ENCODE measurements at regions not wholly inside any gene's neighbourhood (a gene's known extent, or its start where the extent isn't known, plus 50 kb on each side); places are given as distances from the start of the nearest gene placed in this dataset.

DNA sequence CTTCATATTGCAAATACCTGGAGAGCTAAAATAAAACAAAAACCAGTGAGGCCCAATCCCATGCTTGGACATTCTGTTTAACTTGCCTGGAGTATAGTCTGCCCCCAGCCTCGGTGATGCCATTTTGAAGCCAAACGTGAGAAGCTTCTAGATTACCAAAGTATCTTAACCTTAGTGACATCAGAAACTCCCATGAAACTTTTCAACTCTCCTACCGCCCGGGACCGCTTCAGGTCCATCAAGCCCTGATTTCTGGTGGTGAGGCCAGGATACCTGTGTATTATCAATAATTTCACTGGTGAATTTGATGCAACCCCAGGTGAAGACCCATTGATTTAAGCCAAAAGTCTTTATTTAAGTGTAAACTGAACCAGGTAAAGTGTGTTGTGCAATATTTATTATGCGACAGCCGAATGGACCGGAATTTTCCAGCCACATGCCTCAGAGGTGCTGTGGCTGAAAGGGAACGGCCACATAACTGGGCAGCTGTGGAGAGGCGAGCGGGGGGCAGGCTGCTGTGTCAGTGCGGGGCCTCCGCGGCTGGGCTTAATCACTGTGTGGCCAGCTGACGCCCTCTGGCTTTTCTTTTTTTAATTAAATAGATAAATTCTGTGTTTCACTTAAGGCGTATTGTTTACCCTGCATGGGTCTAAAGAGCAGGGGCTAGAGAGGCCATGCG is 385.5 kb upstream of the B3GAT1 start:
- no peak overlapping the region for H3K27ac ChIP-seq (ENCODE audit: insufficient read length, low read depth, low read length)
- no peak overlapping the region for H3K27ac Mint-ChIP-seq

More for the DNA sequence above, 385.5 kb upstream of the B3GAT1 start:
- Histone ChIP-seq H3K56ac (ENCODE audit: insufficient read length, low read depth, low read length) (no peak overlapping the region), H3K79me2 (ENCODE audit: insufficient read depth, low read length) (no peaks in the 10 kb centered on the region), H4K5ac (ENCODE audit: insufficient read length, low read depth, low read length) (no peak overlapping the region), H4K91ac (ENCODE audit: insufficient read length, low read depth, low read length) (no peak overlapping the region), H3K9me3 (ENCODE audit: control insufficient read depth, low read depth, low read length) (no peaks in the 10 kb centered on the region), H3K23me2 (ENCODE audit: insufficient read length, low read depth, low read length, poor library complexity, severe bottlenecking) (no peaks in the 10 kb centered on the region), H3K27me3 (ENCODE audit: insufficient read depth, low read length) (no peaks in the 10 kb centered on the region), H2BK120ac (ENCODE audit: low read depth, low read length, poor library complexity, severe bottlenecking) (no peak overlapping the region), H2BK12ac (ENCODE audit: insufficient read length, low read depth, low read length) (no peak overlapping the region), H2AK5ac (ENCODE audit: insufficient read length, low read length) (no peak overlapping the region), H3K4ac (ENCODE audit: low read depth, low read length) (no peak overlapping the region), H4K8ac (replicated peaks; ENCODE audit: insufficient read length, low read depth, low read length) (no peak overlapping the region), H4K20me1 (ENCODE audit: control insufficient read depth, insufficient read depth, insufficient read length) (no peaks in the 10 kb centered on the region), H3K23ac (ENCODE audit: insufficient read length, low read depth, low read length) (no peak overlapping the region), H3K4me1 (ENCODE audit: insufficient read depth, low read length) (peaks cover 4% of the 10 kb centered on the region; the same call in 1 of the 2 replicates), H2AFZ (ENCODE audit: low read length) (no peak overlapping the region), H3K4me2 (ENCODE audit: insufficient read depth, insufficient read length, low read length) (no peak overlapping the region), H3T11ph (ENCODE audit: low read length) (no peak overlapping the region), H2BK5ac (ENCODE audit: insufficient read length, low read length) (no peak overlapping the region), H3K79me1 (ENCODE audit: insufficient read depth, low read depth, low read length, poor library complexity, severe bottlenecking) (no peaks in the 10 kb centered on the region), H2BK20ac (ENCODE audit: low read depth, low read length, poor library complexity, severe bottlenecking) (no peak overlapping the region), H3K9ac (ENCODE audit: extremely low read depth, insufficient read length, low read length) (no peak overlapping the region), H3K18ac (ENCODE audit: insufficient read length, low read depth, low read length) (no peak overlapping the region), H3K14ac (ENCODE audit: insufficient read depth, low read length) (no peak overlapping the region), H2BK15ac (ENCODE audit: low read depth, low read length) (no peak overlapping the region)
- Mint-ChIP-seq H3K36me3 (ENCODE audit: insufficient read depth in 1 of 3, low read depth in 3 of 3) (no peaks in the 10 kb centered on the region; a peak in 1 of 7 replicates), H3K4me3 (no peak overlapping the region), H3K4me1 (peaks cover 29 to 36% of the 10 kb centered on the region in 2 experiments), H3K27me3 (ENCODE audit: low read depth) (peaks cover 44% of the 10 kb centered on the region), H3K9me3 (no peaks in the 10 kb centered on the region)
- WGBS (ENCODE audit: extremely low coverage, insufficient read length, low lambda C conversion rate): no CpG with 5 or more reads among the region's 17 CpGs
- TF ChIP-seq, protein P1, sequence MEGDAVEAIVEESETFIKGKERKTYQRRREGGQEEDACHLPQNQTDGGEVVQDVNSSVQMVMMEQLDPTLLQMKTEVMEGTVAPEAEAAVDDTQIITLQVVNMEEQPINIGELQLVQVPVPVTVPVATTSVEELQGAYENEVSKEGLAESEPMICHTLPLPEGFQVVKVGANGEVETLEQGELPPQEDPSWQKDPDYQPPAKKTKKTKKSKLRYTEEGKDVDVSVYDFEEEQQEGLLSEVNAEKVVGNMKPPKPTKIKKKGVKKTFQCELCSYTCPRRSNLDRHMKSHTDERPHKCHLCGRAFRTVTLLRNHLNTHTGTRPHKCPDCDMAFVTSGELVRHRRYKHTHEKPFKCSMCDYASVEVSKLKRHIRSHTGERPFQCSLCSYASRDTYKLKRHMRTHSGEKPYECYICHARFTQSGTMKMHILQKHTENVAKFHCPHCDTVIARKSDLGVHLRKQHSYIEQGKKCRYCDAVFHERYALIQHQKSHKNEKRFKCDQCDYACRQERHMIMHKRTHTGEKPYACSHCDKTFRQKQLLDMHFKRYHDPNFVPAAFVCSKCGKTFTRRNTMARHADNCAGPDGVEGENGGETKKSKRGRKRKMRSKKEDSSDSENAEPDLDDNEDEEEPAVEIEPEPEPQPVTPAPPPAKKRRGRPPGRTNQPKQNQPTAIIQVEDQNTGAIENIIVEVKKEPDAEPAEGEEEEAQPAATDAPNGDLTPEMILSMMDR (conservative IDR thresholded peaks at IDR 0.05): no peak
- DNase-seq: no peak
